ENCODE measurements at regions not wholly inside any gene's neighbourhood (a gene's known extent, or its start where the extent isn't known, plus 50 kb on each side); places are given as distances from the start of the nearest gene placed in this dataset.

- TF ChIP-seq TAF1 (IDR thresholded peaks at IDR 0.05; ENCODE audit: borderline replicate concordance, insufficient read depth, low read length), result no peak
- TF ChIP-seq POLR2AphosphoS5 (IDR thresholded peaks at IDR 0.05; ENCODE audit: low read depth, low read length), result no peak
Observed at GRCh38 chr4:186931519-186931918, 207.9 kb upstream of the FAT1 start.
